HL-60 (cell line): ENCODE measurements at regions not wholly inside any gene's neighbourhood (a gene's known extent, or its start where the extent isn't known, plus 50 kb on each side); places are given as distances from the start of the nearest gene placed in this dataset.

Experiments
- DNase-seq, 2 experiments: peaks; one replicate each; pipeline ENCODE4 v3.0.0-alpha.2; 2010 to 2020; ENCODE audit warnings: low read depth in 1 of 2, low spot score in 1 of 2
- H3K27ac ChIP-seq: fragments of 250-450 bp; sonication (Bioruptor Pico); replicated peaks from 2 replicates; pipeline ENCODE4 v1.5.1; 2020; ENCODE audit warnings: mild to moderate bottlenecking, moderate library complexity
- H3K27me3 ChIP-seq: fragments of 250-450 bp; sonication (Bioruptor Pico); 2 replicates; pipeline ENCODE4 v1.5.1; 2021; ENCODE audit warnings: mild to moderate bottlenecking, moderate library complexity; ENCODE audit not compliant: insufficient read depth, poor library complexity, severe bottlenecking
- H3K4me3 ChIP-seq: replicated peaks from 2 replicates; pipeline ENCODE4 v1.5.1; 2011; ENCODE audit warnings: mild to moderate bottlenecking, control low read depth, low read length; ENCODE audit not compliant: insufficient read depth
- CTCF ChIP-seq: IDR thresholded peaks from one replicate; pipeline ENCODE4 v1.5.1; 2011; ENCODE audit warnings: low read length, control low read depth, inconsistent platforms; ENCODE audit not compliant: insufficient read depth
- GABPA ChIP-seq: IDR thresholded peaks from 2 replicates; pipeline ENCODE4 v1.6.1; 2012; ENCODE audit warnings: low read depth
- POLR2AphosphoS5 ChIP-seq: IDR thresholded peaks from 2 replicates; pipeline ENCODE4 v1.6.1; 2012; ENCODE audit warnings: low read depth
- REST ChIP-seq: IDR thresholded peaks from 2 replicates; pipeline ENCODE4 v1.6.1; 2012; ENCODE audit warnings: low read depth; ENCODE audit not compliant: insufficient replicate concordance
- SPI1 ChIP-seq: IDR thresholded peaks from 2 replicates; pipeline ENCODE4 v1.6.1; 2012; ENCODE audit warnings: low read depth, mild to moderate bottlenecking, borderline replicate concordance

- no peak for TF ChIP-seq CTCF
- no peak for TF ChIP-seq SPI1
- TF ChIP-seq GABPA: no peak
- TF ChIP-seq POLR2AphosphoS5: no peak
- TF ChIP-seq REST: no peak
- H3K27ac ChIP-seq: no peak overlapping the region
- no peaks in the 10 kb centered on the region for H3K27me3 ChIP-seq
- no peak overlapping the region for H3K4me3 ChIP-seq
- no peak for DNase-seq
Measured at GRCh38 chr7:52302765-52303520, 732.5 kb upstream of the POM121L12 start.

DNA sequence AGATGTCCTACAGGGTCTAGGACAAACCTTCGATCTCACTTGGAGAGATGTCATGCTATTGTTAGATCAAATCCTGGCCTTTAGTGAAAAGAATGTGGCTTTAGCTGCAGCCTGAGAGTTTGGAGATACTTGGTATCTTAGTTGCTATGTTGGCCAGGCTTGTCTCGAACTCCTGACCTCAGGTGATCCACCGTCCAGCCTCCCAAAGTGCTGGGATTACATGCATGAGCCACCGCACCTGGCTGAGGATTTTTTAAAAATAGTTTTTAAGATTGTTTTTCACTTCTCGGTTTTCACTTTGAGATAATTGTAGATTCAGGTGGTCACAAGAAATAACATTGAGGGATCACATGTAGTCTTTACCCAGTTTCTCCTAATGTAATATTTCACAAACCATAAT, 738.3 kb upstream of the POM121L12 start:
- no peak for DNase-seq
- Histone ChIP-seq H3K27me3 (no peaks in the 10 kb centered on the region), H3K4me3 (no peak overlapping the region), H3K27ac (no peak overlapping the region)
- TF ChIP-seq POLR2AphosphoS5 (no peak), SPI1 (no peak), CTCF (no peak), REST (no peak), GABPA (no peak)

- no peaks in the 10 kb centered on the region for H3K27me3 ChIP-seq
- no peak overlapping the region for H3K27ac ChIP-seq
- no peak for TF ChIP-seq CTCF
- no peak for TF ChIP-seq GABPA
- no peak for TF ChIP-seq REST
- TF ChIP-seq POLR2AphosphoS5: no peak
- no peak for TF ChIP-seq SPI1
- DNase-seq: no peak
- H3K4me3 ChIP-seq: no peak overlapping the region
Measured at GRCh38 chr7:52294942-52295341, 740.5 kb upstream of the POM121L12 start.
